HEK293T (cell line): ENCODE measurements at regions not wholly inside any gene's neighbourhood (a gene's known extent, or its start where the extent isn't known, plus 50 kb on each side); places are given as distances from the start of the nearest gene placed in this dataset.

Source experiments
- ARNT ChIP-seq: fragments of 450-650 bp; IDR thresholded peaks from 2 replicates; pipeline ENCODE4 v1.6.1; 2017; ENCODE audit warnings: mild to moderate bottlenecking
- BHLHE40 ChIP-seq: fragments of 450-650 bp; IDR thresholded peaks from 2 replicates; pipeline ENCODE4 v1.6.1; 2016; ENCODE audit warnings: mild to moderate bottlenecking, moderate library complexity, borderline replicate concordance
- CTBP1 ChIP-seq: fragments of 450-650 bp; IDR thresholded peaks from 2 replicates; pipeline ENCODE4 v1.6.1; 2016; ENCODE audit warnings: borderline replicate concordance
- ELF4 ChIP-seq: fragments of 450-650 bp; IDR thresholded peaks from 2 replicates; pipeline ENCODE4 v1.6.1; 2017; ENCODE audit warnings: antibody characterized with exemption
- FOXK2 ChIP-seq: fragments of 450-650 bp; IDR thresholded peaks from 2 replicates; pipeline ENCODE4 v1.6.1; 2016; ENCODE audit warnings: mild to moderate bottlenecking
- FOXM1 ChIP-seq: fragments of 450-650 bp; IDR thresholded peaks from 2 replicates; pipeline ENCODE4 v1.6.1; 2017; ENCODE audit warnings: mild to moderate bottlenecking, borderline replicate concordance
- HDGF ChIP-seq: fragments of 450-650 bp; IDR thresholded peaks from 2 replicates; pipeline ENCODE4 v1.6.1; 2017; ENCODE audit warnings: antibody characterized with exemption, borderline replicate concordance
- L3MBTL2 ChIP-seq: fragments of 450-650 bp; conservative IDR thresholded peaks from 2 replicates; pipeline ENCODE4 v1.6.1; 2016; ENCODE audit warnings: mild to moderate bottlenecking
- SP1 ChIP-seq: fragments of 450-650 bp; IDR thresholded peaks from 2 replicates; pipeline ENCODE4 v1.6.1; 2017
- SUZ12 ChIP-seq: fragments of 450-650 bp; IDR thresholded peaks from 2 replicates; pipeline ENCODE4 v1.6.1; 2016; ENCODE audit warnings: mild to moderate bottlenecking
- TARDBP ChIP-seq: fragments of 450-650 bp; IDR thresholded peaks from 2 replicates; pipeline ENCODE4 v1.6.1; 2016
- ZNF384 ChIP-seq: fragments of 450-650 bp; IDR thresholded peaks from 2 replicates; pipeline ENCODE4 v1.6.1; 2016

GRCh38 chr6:170004585-170005210 lies 253.3 kb downstream of the ERMARD start:
- no peak for TF ChIP-seq CTBP1
- TF ChIP-seq FOXK2, result no peak
- TF ChIP-seq ZNF384, result no peak
- TF ChIP-seq BHLHE40, result no peak
- no peak for TF ChIP-seq SP1
- no peak for TF ChIP-seq SUZ12
- TF ChIP-seq L3MBTL2, result no peak
- no peak for TF ChIP-seq ELF4
- no peak for TF ChIP-seq ARNT
- TF ChIP-seq FOXM1, result no peak
- TF ChIP-seq TARDBP, result no peak
- no peak for TF ChIP-seq HDGF
